ENCODE measurements at regions not wholly inside any gene's neighbourhood (a gene's known extent, or its start where the extent isn't known, plus 50 kb on each side); places are given as distances from the start of the nearest gene placed in this dataset.

GRCh38 chr5:174381241-174381640 is 335.7 kb downstream of the NSG2 start:
- TF ChIP-seq, protein P1, sequence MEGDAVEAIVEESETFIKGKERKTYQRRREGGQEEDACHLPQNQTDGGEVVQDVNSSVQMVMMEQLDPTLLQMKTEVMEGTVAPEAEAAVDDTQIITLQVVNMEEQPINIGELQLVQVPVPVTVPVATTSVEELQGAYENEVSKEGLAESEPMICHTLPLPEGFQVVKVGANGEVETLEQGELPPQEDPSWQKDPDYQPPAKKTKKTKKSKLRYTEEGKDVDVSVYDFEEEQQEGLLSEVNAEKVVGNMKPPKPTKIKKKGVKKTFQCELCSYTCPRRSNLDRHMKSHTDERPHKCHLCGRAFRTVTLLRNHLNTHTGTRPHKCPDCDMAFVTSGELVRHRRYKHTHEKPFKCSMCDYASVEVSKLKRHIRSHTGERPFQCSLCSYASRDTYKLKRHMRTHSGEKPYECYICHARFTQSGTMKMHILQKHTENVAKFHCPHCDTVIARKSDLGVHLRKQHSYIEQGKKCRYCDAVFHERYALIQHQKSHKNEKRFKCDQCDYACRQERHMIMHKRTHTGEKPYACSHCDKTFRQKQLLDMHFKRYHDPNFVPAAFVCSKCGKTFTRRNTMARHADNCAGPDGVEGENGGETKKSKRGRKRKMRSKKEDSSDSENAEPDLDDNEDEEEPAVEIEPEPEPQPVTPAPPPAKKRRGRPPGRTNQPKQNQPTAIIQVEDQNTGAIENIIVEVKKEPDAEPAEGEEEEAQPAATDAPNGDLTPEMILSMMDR (IDR thresholded peaks at IDR 0.05): no peak
- TF ChIP-seq POLR2A (IDR thresholded peaks at IDR 0.05): no peak
